Endothelial cell of umbilical vein (primary cell): ENCODE measurements at regions not wholly inside any gene's neighbourhood (a gene's known extent, or its start where the extent isn't known, plus 50 kb on each side); places are given as distances from the start of the nearest gene placed in this dataset.

ENCODE experiments used
- BruUV-seq: library from RNA; stranded (reverse); fragments of 400-500 nt; replicated peaks from 2 replicates; lab custom pipeline; 2021; lab: Mats Ljungman, UMichigan
- CTCF ChIA-PET: fragments of 300-600, 350-600 bp; sonication (Branson Sonifier 250); formaldehyde crosslinking; loops from one replicate; lab custom pipeline; 2021; ENCODE audit warnings: antibody characterized with exemption, inconsistent platforms; lab: Charles Lee
- POLR2A ChIA-PET: fragments of 300-600, 350-600 bp; sonication (Branson Sonifier 250); formaldehyde crosslinking; loops from one replicate; lab custom pipeline; 2021; ENCODE audit warnings: antibody characterized with exemption, inconsistent platforms; lab: Charles Lee
- DNase-seq: peaks from one replicate; pipeline ENCODE4 v3.0.0-alpha.2; 2011; ENCODE audit warnings: low read depth, low spot score
- FAIRE-seq: peaks from 2 replicates; lab custom pipeline; 2011; peaks lifted over from hg19 to GRCh38; lab: Jason Lieb, UNC
- H2AFZ ChIP-seq: 2 replicates; pipeline ENCODE4 v1.6.0; 2012; ENCODE audit warnings: low read depth, low read length, control low read depth, inconsistent platforms
- H3K27ac ChIP-seq: 2 replicates; pipeline ENCODE4 v1.5.1; 2011; ENCODE audit warnings: low read depth, mild to moderate bottlenecking, control low read depth, low read length, moderate library complexity; ENCODE audit not compliant: insufficient read depth
- H3K27me3 ChIP-seq, 2 experiments: 2 replicates each; pipeline versions ENCODE4 v1.6.0 to v1.6.1; 2011; ENCODE audit warnings: low read length in 2 of 2, mixed read lengths in 1 of 2; ENCODE audit not compliant: control insufficient read depth in 2 of 2, insufficient read depth in 2 of 2
- H3K36me3 ChIP-seq, 2 experiments: 2 replicates in 1 of 2; 3 replicates in 1 of 2; pipeline ENCODE4 v1.5.1; 2011; ENCODE audit warnings: low read length in 2 of 2, mild to moderate bottlenecking in 1 of 2, moderate library complexity in 1 of 2; ENCODE audit not compliant: control insufficient read depth in 2 of 2, insufficient read depth in 2 of 2; ENCODE audit errors: extremely low read depth in 1 of 2
- H3K4me1 ChIP-seq: 3 replicates; pipeline ENCODE4 v1.5.1; 2011; ENCODE audit warnings: mild to moderate bottlenecking, low read length; ENCODE audit not compliant: control insufficient read depth, insufficient read depth; ENCODE audit errors: extremely low read depth
- H3K4me2 ChIP-seq: 2 replicates; pipeline ENCODE4 v1.6.1; 2011; ENCODE audit warnings: low read length, control low read depth, mixed read lengths; ENCODE audit not compliant: insufficient read depth
- H3K4me3 ChIP-seq, 3 experiments: fragments of 200-600 bp in 1 of 3; sonication (generic), shearing (Covaris generic) in 1 of 3; replicated peaks in 1 of 3; 2 replicates each; pipeline ENCODE4 v1.5.1; 2011 to 2016; ENCODE audit warnings: control low read depth in 3 of 3, low read length in 3 of 3, mild to moderate bottlenecking in 2 of 3, inconsistent platforms in 1 of 3, low read depth in 1 of 3, moderate library complexity in 1 of 3; ENCODE audit not compliant: insufficient read depth in 1 of 3
- H3K79me2 ChIP-seq: 2 replicates; pipeline ENCODE4 v1.6.0; 2012; ENCODE audit warnings: low read length, inconsistent platforms; ENCODE audit not compliant: control insufficient read depth, insufficient read depth
- H3K9ac ChIP-seq: replicated peaks from 2 replicates; pipeline ENCODE3; 2011; ENCODE audit warnings: low read length, control low read depth; ENCODE audit not compliant: insufficient read depth; ENCODE audit errors: extremely low read depth
- H3K9me1 ChIP-seq: replicated peaks from 3 replicates; pipeline ENCODE4 v1.6.0; 2011; ENCODE audit warnings: mild to moderate bottlenecking, low read length; ENCODE audit not compliant: control insufficient read depth, insufficient read depth; ENCODE audit errors: extremely low read depth
- H3K9me3 ChIP-seq: replicated peaks from 2 replicates; pipeline ENCODE4 v1.5.1; 2012; ENCODE audit warnings: low read length, inconsistent platforms; ENCODE audit not compliant: control insufficient read depth, insufficient read depth
- H4K20me1 ChIP-seq: replicated peaks from 2 replicates; pipeline ENCODE3; 2011; ENCODE audit warnings: mild to moderate bottlenecking, low read length; ENCODE audit not compliant: control insufficient read depth, insufficient read depth; ENCODE audit errors: extremely low read depth
- EZH2 ChIP-seq: IDR thresholded peaks from 2 replicates; pipeline ENCODE4 v1.6.1; 2012; ENCODE audit warnings: borderline replicate concordance, low read depth, mild to moderate bottlenecking, moderate library complexity, low read length, inconsistent platforms; ENCODE audit not compliant: severe bottlenecking
- FOS ChIP-seq: IDR thresholded peaks from 2 replicates; pipeline ENCODE4 v1.6.1; 2011; ENCODE audit warnings: mild to moderate bottlenecking, low read length, moderate library complexity, borderline replicate concordance; ENCODE audit not compliant: insufficient read depth
- GATA2 ChIP-seq: IDR thresholded peaks from 2 replicates; pipeline ENCODE4 v1.7.0; 2011; ENCODE audit warnings: low read depth, mild to moderate bottlenecking, moderate library complexity, mixed read lengths, low read length; ENCODE audit not compliant: insufficient read length, insufficient read depth
- JUN ChIP-seq: IDR thresholded peaks from 2 replicates; pipeline ENCODE4 v1.6.1; 2011; ENCODE audit warnings: borderline replicate concordance, low read depth; ENCODE audit not compliant: insufficient read length, insufficient read depth
- MYC ChIP-seq: IDR thresholded peaks from one replicate; pipeline ENCODE4 v1.6.1; 2011; ENCODE audit warnings: mild to moderate bottlenecking, low read depth, low read length
- POLR2A ChIP-seq: IDR thresholded peaks from 2 replicates; pipeline ENCODE4 v1.6.1; 2012; ENCODE audit warnings: low read depth, mild to moderate bottlenecking, control low read depth, low read length
- POLR2AphosphoS5 ChIP-seq: IDR thresholded peaks from 2 replicates; pipeline ENCODE4 v1.6.1; 2012; ENCODE audit warnings: low read depth, mild to moderate bottlenecking, control low read depth, low read length, moderate library complexity; ENCODE audit not compliant: insufficient read depth
- dilution Hi-C: fragments of 300-500 bp; cut with MboI; formaldehyde crosslinking; loops from one replicate; pipeline ENCODE4 v1.15.0; 2019; ENCODE audit warnings: low sequenced_read_pairs; ENCODE audit not compliant: extremely low pct_ligation_motif_present
- intact Hi-C: fragments of 100-400 bp; cut with micrococcal nuclease; formaldehyde crosslinking; loops from one replicate; pipeline ENCODE4 v1.10.0; 2022
- TF ChIP-seq, protein P1 (sequence below): IDR thresholded peaks from 2 replicates; pipeline ENCODE4 v1.6.1; 2011; ENCODE audit not compliant: insufficient read depth, insufficient read length
- TF ChIP-seq, protein P2 (sequence below), 2 donors: IDR thresholded peaks; 1 replicate in 1 of 2; 2 replicates in 1 of 2; pipeline ENCODE4 v1.5.1; 2011; ENCODE audit warnings: low read length in 2 of 2, mild to moderate bottlenecking in 2 of 2, moderate library complexity in 2 of 2, control low read depth in 1 of 2, inconsistent platforms in 1 of 2, low read depth in 1 of 2; ENCODE audit not compliant: insufficient read depth in 1 of 2; ENCODE audit errors: extremely low read depth in 1 of 2

DNA sequence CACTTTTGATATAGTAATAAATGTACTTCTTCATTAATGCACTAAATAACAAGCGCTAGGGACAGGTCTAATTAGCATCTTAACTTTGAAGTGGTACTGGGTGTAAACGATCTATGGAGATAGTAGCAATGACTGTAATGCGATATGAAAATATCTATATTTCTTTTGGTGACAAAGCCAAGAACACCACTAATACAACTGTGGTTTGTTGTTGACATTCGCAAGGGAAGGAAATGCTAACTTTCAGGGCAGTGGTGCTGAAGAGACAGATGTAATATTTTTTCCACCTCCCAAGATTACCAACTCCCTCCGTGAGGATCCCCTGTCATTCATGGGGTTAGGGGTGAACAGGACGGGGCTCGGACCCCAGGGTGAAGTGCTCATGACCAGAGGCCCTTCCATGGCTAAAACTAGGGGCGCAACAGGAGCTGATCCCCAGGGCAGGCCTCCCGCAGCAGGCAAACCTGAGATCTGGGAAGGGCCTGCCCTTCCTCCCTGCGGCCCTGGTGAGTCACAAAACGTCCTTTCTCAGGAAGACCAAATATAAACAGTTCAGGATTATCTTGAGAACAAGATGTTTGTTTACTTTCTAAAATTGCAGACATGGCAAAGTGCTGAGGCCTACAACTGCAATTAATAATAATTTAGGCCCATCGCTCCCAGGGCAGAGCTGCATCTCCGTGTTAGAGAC, 65.0 kb upstream of the TOX2 start:
- Histone ChIP-seq H3K27ac (peak overlapping the region; percentile 67), H3K27me3 (no peaks in the 10 kb centered on the region), H2AFZ (peak overlapping the region; percentile 76), H3K4me3 (no peak overlapping the region), H3K9me1 (no peaks in the 10 kb centered on the region), H3K79me2 (no peaks in the 10 kb centered on the region), H3K4me2 (peak overlapping the region; percentile 27), H3K9me3 (no peaks in the 10 kb centered on the region), H3K36me3 (no peaks in the 10 kb centered on the region), H3K9ac (peak overlapping the region; percentile 12), H4K20me1 (no peaks in the 10 kb centered on the region), H3K4me1 (peaks cover 23% of the 10 kb centered on the region)
- FAIRE-seq: peak; percentile 70
- ChIA-PET CTCF (interaction anchor here (1.2 kb wide), 2 partner anchors 10 to 61 kb away, joined by 4 to 5 read pairs; no protein-coding TSS in a partner anchor), POLR2A (no interaction called here)
- DNase-seq: peak; percentile 61
- intact Hi-C loops: loop anchor here (10.0 kb wide), 1 partner anchor 395 kb away; the partner anchor contains the start of gene SRSF6
- dilution Hi-C loops: no loop called here
- no TSS peak for BruUV-seq
- TF ChIP-seq POLR2AphosphoS5: peak; percentile 58
- TF ChIP-seq, protein P1, sequence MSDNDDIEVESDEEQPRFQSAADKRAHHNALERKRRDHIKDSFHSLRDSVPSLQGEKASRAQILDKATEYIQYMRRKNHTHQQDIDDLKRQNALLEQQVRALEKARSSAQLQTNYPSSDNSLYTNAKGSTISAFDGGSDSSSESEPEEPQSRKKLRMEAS: no peak
- TF ChIP-seq FOS: peak; percentile 64
- TF ChIP-seq, protein P2, sequence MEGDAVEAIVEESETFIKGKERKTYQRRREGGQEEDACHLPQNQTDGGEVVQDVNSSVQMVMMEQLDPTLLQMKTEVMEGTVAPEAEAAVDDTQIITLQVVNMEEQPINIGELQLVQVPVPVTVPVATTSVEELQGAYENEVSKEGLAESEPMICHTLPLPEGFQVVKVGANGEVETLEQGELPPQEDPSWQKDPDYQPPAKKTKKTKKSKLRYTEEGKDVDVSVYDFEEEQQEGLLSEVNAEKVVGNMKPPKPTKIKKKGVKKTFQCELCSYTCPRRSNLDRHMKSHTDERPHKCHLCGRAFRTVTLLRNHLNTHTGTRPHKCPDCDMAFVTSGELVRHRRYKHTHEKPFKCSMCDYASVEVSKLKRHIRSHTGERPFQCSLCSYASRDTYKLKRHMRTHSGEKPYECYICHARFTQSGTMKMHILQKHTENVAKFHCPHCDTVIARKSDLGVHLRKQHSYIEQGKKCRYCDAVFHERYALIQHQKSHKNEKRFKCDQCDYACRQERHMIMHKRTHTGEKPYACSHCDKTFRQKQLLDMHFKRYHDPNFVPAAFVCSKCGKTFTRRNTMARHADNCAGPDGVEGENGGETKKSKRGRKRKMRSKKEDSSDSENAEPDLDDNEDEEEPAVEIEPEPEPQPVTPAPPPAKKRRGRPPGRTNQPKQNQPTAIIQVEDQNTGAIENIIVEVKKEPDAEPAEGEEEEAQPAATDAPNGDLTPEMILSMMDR (IDR thresholded peaks at IDR 0.05; ENCODE audit: extremely low read depth in 1 of 2, insufficient read depth in 1 of 2, low read depth in 1 of 2, low read length in 2 of 2): no peak
- TF ChIP-seq MYC: no peak
- TF ChIP-seq POLR2A: no peak
- TF ChIP-seq GATA2: peak; percentile 54
- no peak for TF ChIP-seq EZH2
- peak; percentile 25 for TF ChIP-seq JUN
